ENCODE measurements at regions not wholly inside any gene's neighbourhood (a gene's known extent, or its start where the extent isn't known, plus 50 kb on each side); places are given as distances from the start of the nearest gene placed in this dataset.

DNA sequence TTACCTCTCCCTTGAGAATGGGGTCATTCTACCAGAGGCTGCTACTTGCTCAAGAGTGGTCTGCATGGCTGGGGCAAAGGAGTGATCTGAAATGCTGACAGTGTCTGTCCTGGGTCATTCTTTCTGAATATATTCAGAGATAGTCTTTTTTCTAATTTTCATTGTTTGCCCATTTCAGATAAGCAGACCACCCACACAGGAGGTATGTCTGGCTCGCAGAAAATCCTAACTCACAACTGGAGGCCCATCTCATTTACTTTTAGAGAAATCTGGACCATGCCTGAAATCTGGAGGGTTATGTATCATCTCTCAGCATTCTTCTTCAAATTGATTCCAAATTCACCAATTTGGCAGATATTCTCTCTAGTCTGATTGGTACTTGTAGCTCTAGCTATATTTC, 227.6 kb downstream of the SEC61B start:
- no peak for DNase-seq

DNA sequence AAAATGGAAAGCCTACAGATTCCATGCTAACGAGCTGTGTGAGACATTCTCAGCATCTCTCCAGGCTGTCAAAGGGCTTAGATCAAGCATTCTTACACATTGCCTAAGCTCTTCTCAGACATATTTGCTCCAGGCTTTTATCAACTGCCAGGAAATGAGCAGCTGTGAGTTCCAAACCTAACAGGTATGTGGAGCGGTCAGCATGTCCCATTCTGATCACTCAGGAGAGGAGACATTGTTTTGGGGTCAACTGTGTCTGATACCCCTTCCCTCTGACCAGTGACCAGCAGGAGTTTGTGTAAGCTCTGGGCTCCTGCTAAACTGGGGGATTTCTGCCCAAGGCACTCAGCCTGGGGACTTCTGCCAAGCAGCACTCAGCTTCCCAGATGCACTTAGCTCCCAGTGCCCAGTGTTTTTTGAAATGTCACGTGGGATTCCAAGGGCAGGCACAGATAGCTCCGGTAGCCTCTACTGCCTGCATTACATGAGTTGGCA, 229.1 kb downstream of the SEC61B start:
- DNase-seq: no peak

DNA sequence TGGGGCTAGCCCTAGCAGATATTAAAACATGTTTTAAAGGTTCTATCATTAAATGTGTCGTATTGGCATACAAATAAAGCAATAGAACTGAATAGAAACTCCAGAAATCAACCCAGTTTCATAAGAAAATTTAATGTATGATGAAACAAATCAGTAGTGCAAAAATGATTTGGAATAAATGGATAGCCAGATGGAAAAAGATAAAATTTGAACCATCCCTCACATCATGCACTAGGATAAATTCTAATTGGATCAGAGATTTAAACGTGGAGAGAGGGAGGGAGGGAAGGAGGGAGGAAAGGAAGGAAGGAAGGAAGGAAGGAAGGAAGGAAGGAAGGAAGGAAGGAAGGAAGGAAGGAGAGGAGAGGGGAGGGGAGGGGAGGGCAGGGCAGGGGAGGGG, 235.3 kb downstream of the SEC61B start:
- DNase-seq: no peak

DNA sequence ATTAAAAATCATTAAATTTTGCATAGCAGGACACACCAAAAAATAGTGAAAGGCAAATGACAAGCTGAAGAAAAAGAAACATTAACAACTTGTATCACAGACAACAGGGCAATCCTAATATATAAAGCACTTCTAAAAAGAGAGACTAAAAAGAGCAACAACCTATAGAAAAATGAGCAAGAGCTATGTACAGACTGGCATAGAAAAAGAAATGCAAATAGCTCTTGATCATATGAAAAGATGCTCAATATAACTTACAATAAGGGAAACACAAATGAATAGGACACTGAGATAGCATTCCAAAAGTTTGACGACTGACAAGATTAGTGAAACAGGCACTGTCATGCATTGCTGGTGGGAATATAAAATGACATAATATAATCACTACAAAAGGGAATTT, 235.9 kb downstream of the SEC61B start:
- no peak for DNase-seq

DNA sequence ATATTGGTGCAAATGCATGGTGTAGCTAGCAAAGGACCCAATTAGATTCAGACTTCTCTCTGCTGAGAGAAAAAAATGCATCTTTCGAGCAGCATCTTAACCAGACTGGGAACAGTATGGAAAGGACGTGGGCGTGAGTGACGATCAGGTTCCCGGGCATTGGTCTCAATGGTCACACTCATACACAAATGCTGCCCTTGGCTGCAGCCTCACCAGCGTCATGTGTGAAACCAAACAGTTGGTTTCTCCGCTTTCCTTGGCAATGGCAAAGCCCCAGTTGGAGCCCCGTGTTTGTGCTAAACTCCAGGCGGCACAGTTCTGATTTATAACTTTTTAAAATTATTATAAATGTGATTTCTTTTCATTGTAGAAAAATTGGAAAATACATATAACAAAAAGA, 237.8 kb downstream of the SEC61B start:
- no peak for DNase-seq

DNA sequence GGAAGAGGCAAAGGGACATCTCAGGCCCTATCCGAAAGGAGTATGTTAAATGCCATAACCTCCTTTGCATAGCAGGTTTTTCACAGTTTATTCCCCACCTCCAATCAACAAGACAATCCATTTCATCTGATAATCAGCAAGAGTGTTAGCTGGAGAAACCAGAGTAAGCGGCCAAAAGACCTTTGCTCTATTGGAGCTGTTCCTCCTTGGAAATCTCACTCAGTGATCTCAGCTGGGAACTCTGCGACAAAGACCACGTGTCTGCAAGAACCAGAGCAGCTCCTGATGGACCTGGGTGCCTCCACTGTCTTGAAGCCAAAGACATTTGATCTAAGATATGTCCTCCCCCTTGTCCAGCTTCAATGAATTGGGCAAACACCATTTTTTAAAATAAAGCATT, 241.0 kb downstream of the SEC61B start:
- no peak for DNase-seq

DNA sequence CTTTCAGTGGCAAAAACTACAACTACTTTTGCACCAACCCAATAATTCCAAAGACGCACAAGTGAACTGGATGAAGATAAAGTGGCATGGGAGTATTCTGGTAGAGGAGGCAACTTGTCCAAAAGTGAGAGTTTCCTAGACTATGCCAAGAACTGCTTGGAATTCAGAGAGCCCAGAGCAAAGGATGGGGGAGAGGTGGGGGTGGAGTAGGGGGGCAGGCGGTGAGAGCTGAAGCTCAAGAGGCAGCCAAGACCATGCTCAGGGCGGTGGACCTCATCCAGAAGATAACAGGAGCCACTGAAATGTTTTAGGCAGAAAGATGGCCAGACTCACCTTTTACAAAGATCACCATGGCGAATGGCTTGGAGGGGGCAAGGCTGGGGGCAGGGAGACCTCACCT, 242.5 kb downstream of the SEC61B start:
- DNase-seq: no peak

DNA sequence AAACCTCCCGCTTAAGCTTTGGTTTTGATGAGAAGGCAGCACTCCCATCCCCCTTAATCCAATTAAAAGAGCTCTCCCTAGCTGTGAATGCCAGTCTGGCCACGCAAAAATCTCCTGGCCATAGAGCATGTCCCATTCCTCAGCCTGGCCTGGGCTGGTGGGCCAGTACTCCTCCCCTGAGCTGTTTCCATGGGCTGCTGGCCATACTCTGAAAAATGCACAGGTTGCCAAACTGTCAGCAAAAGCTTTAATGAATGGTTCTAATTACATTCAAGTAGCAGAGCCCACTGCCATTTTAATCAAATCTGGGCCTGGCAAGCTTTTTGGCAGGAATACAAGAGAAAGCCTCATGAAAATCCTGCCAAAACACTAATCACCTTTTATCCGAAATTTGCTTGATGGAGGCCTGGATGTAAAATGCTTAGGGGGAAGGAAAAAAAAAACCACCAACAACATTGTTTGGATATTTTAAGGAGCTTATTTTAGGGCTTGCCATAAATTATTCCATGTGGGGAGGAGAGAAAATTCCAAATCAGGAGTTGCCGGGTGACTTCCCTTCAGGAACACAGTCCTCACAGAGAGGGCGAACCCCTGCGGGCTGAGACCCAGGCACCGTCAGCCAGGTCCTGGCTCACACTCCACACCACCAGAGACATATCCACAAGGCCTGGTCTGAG, 243.3 kb downstream of the SEC61B start:
- no peak for DNase-seq

DNA sequence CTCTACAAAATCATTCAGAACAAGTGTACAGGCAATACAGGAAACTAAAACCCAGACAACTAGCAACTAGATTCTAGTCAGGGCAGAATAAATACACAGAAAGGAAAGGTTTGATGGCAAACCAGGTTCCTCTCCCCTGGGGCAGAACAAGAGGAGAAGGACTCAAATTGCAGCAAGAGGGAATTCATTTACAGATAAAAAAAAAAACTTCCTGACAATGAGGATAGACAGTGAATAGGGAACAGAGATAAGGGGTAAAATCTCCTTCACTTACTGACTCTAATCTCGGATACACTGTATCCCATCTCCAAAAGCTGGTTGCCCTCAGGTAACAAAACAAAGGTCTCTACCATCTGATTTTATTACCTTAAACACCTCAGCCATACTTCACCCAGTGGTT, 244.0 kb downstream of the SEC61B start:
- no peak for DNase-seq

DNA sequence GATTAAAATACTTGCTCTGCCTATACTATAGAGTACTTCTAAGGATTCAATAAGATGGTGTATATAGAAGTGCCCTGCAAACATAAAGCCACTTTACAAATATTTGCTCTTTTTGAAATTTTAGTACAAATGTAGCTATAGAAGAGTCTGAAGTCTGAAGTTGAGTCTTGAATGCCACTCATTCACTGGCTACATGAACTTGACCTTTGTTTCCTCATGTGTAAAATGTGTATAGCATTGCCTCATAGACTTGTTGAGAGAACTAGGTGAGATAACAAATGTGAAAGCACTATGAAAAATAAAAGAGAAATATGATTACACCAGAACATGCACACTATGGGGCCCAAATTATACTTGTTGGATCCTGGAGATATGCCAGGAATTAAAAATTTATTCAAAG, 244.7 kb downstream of the SEC61B start:
- DNase-seq: no peak

DNA sequence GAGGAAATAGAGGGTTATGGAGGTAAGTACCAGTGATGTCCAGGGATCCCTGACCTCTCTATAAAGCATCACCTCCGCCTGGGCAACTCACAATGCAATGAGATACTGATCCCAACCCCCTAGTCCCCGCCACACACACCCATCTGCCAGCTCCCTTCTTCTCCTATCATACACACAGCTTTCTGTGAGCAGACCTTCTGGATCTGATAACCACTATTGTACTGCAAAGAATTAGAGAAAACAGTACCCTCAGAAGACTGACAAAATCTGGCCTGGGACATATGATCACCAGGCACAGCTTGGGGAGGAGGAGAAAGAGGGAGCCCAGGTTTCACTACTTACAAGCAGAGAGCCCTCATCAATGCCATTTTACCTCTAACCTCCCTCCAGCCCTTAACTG, 249.0 kb downstream of the SEC61B start:
- DNase-seq: no peak

DNA sequence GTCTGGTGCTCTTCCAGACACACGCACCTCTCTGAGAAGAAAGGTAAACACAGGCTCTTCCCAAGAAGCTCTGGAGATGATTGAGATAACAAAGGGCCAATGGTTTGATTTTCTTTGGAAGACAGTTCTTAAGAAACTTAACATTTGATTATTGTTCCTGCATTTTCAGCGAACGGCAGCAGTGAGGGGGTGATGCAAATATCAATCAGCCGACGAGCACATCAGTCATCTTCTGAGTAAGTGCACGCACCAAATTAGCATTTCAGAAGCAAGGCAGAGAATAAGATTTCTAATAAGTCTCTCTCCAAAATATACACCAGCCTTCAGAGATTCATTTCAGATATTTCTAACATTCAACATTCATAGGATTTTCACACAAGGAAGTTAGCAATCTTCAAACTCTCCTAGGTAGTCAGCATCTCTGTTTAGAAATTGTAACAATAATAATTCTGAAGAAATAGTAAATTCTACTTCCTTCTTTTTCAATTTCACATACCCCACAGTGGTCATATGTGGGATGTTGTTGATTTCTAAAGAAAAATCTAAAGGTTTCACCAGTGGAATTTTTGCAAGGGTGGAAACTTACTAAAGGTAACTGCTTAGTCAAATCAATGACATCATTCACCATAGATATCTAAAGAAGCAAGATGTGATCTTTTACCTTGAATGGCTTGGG, 250.3 kb downstream of the SEC61B start:
- DNase-seq: no peak

DNA sequence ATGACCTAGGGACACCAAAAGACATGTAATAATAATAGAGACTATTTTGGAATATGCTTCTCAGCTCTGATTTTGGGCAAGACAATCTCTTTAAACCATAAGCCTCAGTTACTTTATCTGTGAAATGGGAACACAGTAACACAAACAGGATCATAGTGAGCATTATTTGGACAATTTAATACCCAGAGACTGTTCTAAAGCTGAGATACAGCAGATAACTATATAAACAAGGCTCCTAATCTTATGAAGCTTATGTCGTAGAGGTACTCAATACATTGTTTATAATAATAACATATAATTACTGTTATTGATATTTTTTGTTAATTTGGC, 250.8 kb downstream of the SEC61B start:
- no peak for DNase-seq

DNA sequence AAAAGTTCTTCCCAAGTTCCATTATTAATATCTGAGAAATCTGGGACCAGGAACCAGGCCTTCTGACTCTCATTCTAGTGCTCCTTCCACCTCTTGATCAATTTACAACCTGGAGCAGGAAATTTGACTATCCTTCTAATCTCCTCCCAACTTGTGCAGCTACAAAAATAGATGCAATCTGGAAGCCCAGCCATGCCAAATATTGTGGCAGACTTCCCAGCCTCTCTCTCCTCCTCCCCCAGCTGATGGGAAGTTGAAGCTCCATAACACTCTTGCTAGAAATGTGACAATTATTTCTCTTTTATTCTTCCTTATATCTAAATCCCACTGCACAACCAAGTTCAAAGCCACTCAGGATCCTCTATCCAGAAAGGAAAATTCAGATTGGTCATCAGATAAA, 252.1 kb downstream of the SEC61B start:
- DNase-seq: no peak

DNA sequence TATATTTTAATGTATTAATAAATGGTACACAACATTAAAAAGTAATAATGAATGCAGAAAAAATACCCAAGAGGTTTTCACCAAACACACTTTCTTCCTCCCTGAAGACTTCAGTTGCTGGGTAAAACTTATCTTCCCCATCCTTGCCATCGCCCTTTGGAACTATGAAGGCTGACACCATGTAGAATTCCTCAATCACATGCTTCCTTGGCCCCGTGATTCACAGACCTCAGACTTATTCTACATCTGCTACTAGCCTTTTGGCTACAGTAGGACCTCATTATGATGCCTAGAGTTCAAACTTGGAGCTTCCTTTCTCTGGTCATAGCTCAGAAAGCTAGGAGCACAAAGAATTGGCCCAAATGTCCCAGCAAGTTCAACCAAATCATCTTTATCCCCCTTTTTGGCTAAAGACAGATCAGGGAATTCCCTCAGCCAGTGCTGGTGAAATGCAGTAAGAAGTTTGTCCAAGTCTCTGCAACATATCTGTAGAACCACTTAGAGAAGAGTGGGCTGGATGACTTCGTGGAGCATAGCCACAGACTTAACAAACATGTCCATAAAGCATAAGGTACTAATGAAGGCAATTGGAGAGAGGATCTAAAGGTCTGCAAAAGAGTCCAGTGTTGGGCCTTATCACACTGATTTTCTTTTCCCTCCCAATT, 253.5 kb downstream of the SEC61B start:
- no peak for DNase-seq

DNA sequence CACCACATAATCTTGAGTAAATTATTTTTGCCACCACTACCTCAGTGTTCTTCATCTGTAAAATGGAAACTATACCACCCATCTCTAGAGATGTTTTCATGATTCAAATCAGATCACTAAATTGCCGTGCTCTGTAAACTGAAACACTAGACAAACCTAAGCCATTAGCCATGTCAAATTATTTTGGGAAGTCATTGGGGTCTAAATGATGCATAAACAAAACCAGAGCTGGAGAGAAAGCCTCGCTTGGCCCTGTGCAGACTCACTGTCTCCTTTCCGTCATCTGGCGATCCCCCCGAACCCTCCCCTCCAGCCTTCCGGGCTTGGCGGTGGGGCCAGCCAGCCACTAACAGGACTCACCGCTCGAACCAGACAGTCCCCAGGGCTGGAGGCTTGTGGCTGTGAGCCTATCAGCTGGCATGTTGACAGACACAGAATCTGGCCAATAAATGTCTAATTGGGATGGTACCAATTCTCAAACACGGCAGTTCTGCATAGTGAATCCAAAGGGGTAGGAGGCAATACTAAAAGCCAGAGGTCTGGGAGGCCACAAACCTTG, 256.5 kb downstream of the SEC61B start:
- no peak for DNase-seq

DNA sequence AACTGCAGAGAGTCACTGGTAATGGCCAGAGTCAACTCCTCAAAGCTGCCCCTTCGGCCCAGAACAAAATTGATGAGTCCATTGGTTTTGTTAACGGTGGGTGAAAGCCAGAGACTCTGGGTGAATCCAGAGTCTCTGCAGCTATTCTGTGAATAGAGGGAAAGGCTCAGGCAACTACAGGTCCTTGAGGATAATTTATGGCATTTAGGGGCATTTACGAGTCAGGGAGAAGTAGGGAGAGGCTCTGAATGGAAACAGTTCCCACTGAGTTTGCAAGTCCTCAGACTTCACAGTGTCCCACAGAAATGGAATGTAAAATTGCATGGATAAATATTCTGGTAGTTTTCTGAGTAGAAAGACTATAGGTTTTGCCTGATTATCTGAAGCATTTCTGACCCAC, 257.8 kb downstream of the SEC61B start:
- DNase-seq: no peak

DNA sequence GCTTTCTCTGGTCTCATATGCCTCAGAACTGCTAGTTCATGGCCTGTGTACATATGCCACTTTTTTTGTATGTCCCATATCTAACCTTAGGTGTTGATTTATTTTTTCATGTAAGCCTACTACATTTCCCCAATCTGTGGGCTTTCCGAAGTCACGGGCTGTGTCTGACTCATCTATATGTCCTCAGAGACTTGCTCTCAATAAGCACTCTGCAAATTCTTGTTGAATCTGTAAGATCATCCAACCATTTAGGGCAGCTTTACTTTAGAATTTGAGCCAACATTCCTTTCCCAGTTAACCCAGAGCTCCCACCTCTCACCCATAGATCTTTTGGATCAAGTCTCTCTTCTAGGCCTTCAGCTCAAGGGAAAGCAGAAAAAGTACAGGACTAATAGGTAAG, 263.4 kb downstream of the SEC61B start:
- no peak for DNase-seq

DNA sequence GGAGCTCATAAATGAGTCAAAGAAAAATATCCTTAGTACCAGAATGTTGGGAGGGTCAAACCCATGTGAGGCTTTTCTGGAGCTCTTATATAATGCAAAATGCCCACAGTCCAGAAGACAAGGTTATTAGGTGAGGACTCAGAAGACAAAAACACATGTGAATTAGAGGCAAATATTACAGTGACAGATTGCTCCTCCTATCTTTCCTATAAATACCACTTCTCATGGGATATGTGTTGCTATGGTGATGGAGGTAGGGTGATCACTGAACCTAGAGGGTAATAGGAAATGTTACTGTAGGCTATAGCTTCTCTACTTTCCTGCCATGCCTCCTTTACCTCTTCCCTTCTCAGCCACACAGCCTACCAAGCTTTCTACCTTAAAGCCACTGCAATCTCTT, 264.6 kb downstream of the SEC61B start:
- no peak for DNase-seq

DNA sequence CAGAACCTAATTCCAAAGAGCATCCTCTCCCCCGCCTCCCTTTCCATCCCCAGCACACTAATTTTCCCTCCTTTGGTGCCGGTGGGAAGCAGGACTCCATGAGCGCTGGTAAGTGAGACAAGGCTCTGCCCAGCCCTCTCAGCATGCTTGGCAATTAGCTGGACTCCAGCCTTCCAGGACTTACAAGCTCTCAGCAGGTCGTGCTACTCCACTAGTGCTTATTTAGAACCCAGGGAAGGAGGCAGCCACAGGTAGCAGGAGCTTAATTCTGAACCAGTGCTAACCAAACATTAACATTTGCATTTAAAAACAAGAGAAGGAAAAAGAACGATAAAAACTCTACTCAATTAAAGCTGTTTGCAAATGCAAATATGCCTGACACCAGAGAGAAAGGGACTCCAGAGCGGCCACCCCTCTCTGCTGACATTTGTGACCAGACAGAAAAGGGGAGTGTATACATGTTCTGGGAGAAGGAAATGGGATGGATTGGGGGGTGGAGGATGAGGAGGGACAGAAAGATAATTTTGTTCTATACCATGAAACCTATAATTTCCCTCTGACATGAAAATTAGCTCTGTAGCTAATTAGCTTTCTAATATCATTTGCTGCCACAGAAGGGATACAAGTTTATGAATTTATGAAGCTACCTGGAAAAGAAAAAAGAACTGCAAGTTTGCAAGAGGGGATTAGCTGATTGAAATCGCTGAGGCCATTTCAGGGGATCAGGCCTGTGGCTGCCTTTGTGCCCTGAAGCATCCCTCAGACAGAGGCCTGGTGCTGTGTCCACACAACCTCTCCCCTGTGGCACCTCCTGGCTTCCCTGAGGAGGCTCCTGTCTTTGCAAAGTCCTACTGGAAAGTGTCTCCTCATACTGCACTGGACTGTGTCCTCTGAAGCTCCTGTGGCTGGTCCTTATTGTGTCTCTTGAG, 266.3 kb downstream of the SEC61B start:
- DNase-seq: no peak

DNA sequence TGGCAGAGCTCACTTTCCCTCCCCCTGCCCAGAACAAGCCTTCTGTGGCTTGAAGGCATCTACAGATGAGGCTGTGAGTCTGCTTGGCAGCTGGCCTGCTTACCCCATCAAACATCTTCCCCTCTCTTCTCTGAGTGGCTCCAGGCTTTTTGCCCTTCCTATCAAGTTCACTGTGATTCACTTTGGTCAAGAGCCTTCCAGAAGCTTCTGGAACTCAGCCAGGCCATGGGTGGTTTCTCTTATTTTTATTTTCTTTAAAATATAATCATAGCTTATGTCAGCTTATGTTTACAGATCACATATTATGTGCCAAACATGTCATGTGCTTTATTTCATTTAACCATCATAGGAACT, 267.0 kb downstream of the SEC61B start:
- no peak for DNase-seq

DNA sequence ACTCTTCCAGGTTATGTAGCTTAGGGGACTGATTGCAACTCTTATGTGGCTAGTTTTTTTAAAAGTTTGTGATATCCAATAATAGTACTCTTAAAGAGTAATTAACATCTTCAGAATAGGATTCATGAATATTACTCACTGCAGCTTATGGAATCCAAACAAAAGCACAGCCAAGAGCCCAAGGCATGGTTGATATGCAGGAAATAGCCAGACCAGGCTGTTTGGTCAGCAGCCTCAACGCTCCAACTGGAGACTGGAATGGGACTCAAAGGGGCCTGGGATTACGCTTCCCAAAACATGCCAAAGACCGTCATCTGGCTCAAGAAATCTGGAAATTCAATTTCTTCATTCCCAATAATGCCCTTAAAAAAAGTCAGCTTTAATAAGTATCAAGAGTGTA, 268.6 kb downstream of the SEC61B start:
- no peak for DNase-seq
